GM23338 (cell line): ENCODE measurements at regions not wholly inside any gene's neighbourhood (a gene's known extent, or its start where the extent isn't known, plus 50 kb on each side); places are given as distances from the start of the nearest gene placed in this dataset.
A peak's percentile ranks its signal among the peaks of the same experiment; 100 is the strongest.

Source experiments
- ATAC-seq: fragments of 200-7000 bp; cut with Tn5 transposase; 3 replicates; pipeline ENCODE4 v1.9.1; 2020
- DNase-seq: peaks from one replicate; pipeline ENCODE4 v3.0.0-alpha.2; 2015; ENCODE audit warnings: low spot score
- H2AFZ ChIP-seq: fragments of 200-600 bp; sonication (generic); 2 replicates; pipeline ENCODE4 v1.8.0; 2016; ENCODE audit warnings: antibody characterized with exemption, mild to moderate bottlenecking, moderate library complexity
- H3F3A ChIP-seq: fragments of 200-600 bp; sonication (generic); replicated peaks from 2 replicates; pipeline ENCODE4 v1.8.0; 2017; ENCODE audit warnings: antibody characterized with exemption, mixed run types, low read depth
- H3K27ac ChIP-seq: fragments of 200-600 bp; sonication (generic); 2 replicates; pipeline ENCODE4 v1.6.1; 2016; ENCODE audit warnings: low read depth
- H3K27me3 ChIP-seq: fragments of 200-600 bp; sonication (generic); 2 replicates; pipeline ENCODE4 v1.8.0; 2016; ENCODE audit warnings: mild to moderate bottlenecking, mixed run types, moderate library complexity; ENCODE audit not compliant: insufficient read depth
- H3K36me3 ChIP-seq: fragments of 200-600 bp; sonication (generic); 2 replicates; pipeline ENCODE4 v1.8.0; 2016; ENCODE audit warnings: mild to moderate bottlenecking; ENCODE audit not compliant: insufficient read depth
- H3K4me1 ChIP-seq: fragments of 200-600 bp; sonication (generic); 2 replicates; pipeline ENCODE4 v1.8.0; 2016; ENCODE audit warnings: mild to moderate bottlenecking, moderate library complexity; ENCODE audit not compliant: insufficient read depth
- H3K4me2 ChIP-seq: fragments of 200-600 bp; sonication (generic); 2 replicates; pipeline ENCODE4 v1.7.1; 2017; ENCODE audit warnings: mixed run types
- H3K4me3 ChIP-seq: fragments of 200-600 bp; sonication (generic); 2 replicates; pipeline ENCODE4 v1.6.1; 2016; ENCODE audit warnings: mixed run types
- H3K79me2 ChIP-seq: fragments of 200-600 bp; sonication (generic); replicated peaks from 2 replicates; pipeline ENCODE4 v1.8.0; 2017; ENCODE audit warnings: mild to moderate bottlenecking; ENCODE audit not compliant: insufficient read depth
- H3K9me2 ChIP-seq: fragments of 200-600 bp; sonication (generic); 2 replicates; pipeline ENCODE4 v1.8.0; 2017; ENCODE audit not compliant: insufficient read depth
- H4K20me1 ChIP-seq: fragments of 200-600 bp; sonication (generic); replicated peaks from 2 replicates; pipeline ENCODE4 v1.8.0; 2017; ENCODE audit warnings: mild to moderate bottlenecking; ENCODE audit not compliant: insufficient read depth
- H3K27ac Mint-ChIP-seq: 2 replicates; pipeline ENCODE4 v1.8.0; 2020; ENCODE audit warnings: inconsistent platforms, mild to moderate bottlenecking, moderate library complexity, mixed read lengths
- H3K27me3 Mint-ChIP-seq: 3 replicates; pipeline ENCODE4 v1.8.0; 2022; ENCODE audit warnings: low read depth, mild to moderate bottlenecking, moderate library complexity, mixed read lengths, inconsistent platforms; ENCODE audit not compliant: insufficient read depth, poor library complexity
- H3K36me3 Mint-ChIP-seq: 3 replicates; pipeline ENCODE4 v1.8.0; 2021; ENCODE audit warnings: low read depth, mild to moderate bottlenecking, inconsistent platforms, moderate library complexity, mixed read lengths
- H3K4me1 Mint-ChIP-seq: 3 replicates; pipeline ENCODE4 v1.8.0; 2020; ENCODE audit warnings: mild to moderate bottlenecking, inconsistent platforms, mixed read lengths
- H3K4me3 Mint-ChIP-seq: 3 replicates; pipeline ENCODE4 v1.8.0; 2021; ENCODE audit warnings: moderate library complexity, mild to moderate bottlenecking, inconsistent platforms, mixed read lengths
- H3K9me3 Mint-ChIP-seq: 3 replicates; pipeline ENCODE4 v1.8.0; 2020; ENCODE audit warnings: moderate library complexity, mild to moderate bottlenecking, inconsistent platforms, mixed read lengths
- CREB1 ChIP-seq: fragments of 250-450 bp; sonication (Bioruptor Pico); IDR thresholded peaks from 2 replicates; pipeline ENCODE4 v1.5.0; 2020; ENCODE audit warnings: low read depth, mild to moderate bottlenecking, moderate library complexity
- EZH2 ChIP-seq: fragments of 200-600 bp; sonication (generic); IDR thresholded peaks from one replicate; pipeline ENCODE4 v1.8.0; 2017; ENCODE audit warnings: antibody characterized with exemption, mild to moderate bottlenecking, low read depth; ENCODE audit not compliant: unreplicated experiment
- EZH2phosphoT487 ChIP-seq: fragments of 200-600 bp; sonication (generic); IDR thresholded peaks from one replicate; pipeline ENCODE4 v1.8.1; 2018; ENCODE audit warnings: antibody characterized with exemption; ENCODE audit not compliant: unreplicated experiment
- JUNB ChIP-seq: IDR thresholded peaks from one replicate; pipeline ENCODE4 v1.6.1; 2016; ENCODE audit warnings: antibody characterized with exemption; ENCODE audit not compliant: unreplicated experiment
- NANOG ChIP-seq: IDR thresholded peaks from 2 replicates; pipeline ENCODE4 v1.6.1; 2016; ENCODE audit warnings: antibody characterized with exemption, borderline replicate concordance
- POLR2AphosphoS5 ChIP-seq: IDR thresholded peaks from 2 replicates; pipeline ENCODE4 v1.6.1; 2016; ENCODE audit warnings: antibody characterized with exemption, low read depth
- STAT1 ChIP-seq: IDR thresholded peaks from one replicate; pipeline ENCODE4 v1.6.1; 2016; ENCODE audit warnings: antibody characterized with exemption; ENCODE audit not compliant: unreplicated experiment
- ZNF114 ChIP-seq: fragments of 250-450 bp; sonication (Bioruptor Pico); IDR thresholded peaks from 2 replicates; pipeline ENCODE4 v1.5.0; 2020; ENCODE audit warnings: mild to moderate bottlenecking, moderate library complexity
- ZNF331 ChIP-seq: fragments of 250-450 bp; sonication (Bioruptor Pico); IDR thresholded peaks from 2 replicates; pipeline ENCODE4 v1.5.0; 2020; ENCODE audit warnings: low read depth, mild to moderate bottlenecking, moderate library complexity
- TF ChIP-seq, protein P1 (sequence below): IDR thresholded peaks from one replicate; pipeline ENCODE4 v1.6.1; 2018; ENCODE audit warnings: antibody characterized with exemption; ENCODE audit not compliant: unreplicated experiment
- TF ChIP-seq, protein P2 (sequence below), 2 experiments: fragments of 200-600 bp in 1 of 2; sonication (generic) in 1 of 2; conservative IDR thresholded peaks; 2 replicates each; pipeline versions ENCODE4 v1.5.1 to v1.6.1; 2016 to 2017; ENCODE audit warnings: antibody characterized with exemption in 2 of 2, low read depth in 2 of 2, mild to moderate bottlenecking in 2 of 2, moderate library complexity in 1 of 2
- TF ChIP-seq, protein P3 (sequence below): fragments of 250-450 bp; sonication (Bioruptor Pico); IDR thresholded peaks from 2 replicates; pipeline ENCODE4 v1.5.0; 2020; ENCODE audit warnings: mild to moderate bottlenecking, moderate library complexity
- TF ChIP-seq, protein P4 (sequence below): IDR thresholded peaks from 2 replicates; pipeline ENCODE4 v1.6.1; 2016; ENCODE audit warnings: antibody characterized with exemption

DNA sequence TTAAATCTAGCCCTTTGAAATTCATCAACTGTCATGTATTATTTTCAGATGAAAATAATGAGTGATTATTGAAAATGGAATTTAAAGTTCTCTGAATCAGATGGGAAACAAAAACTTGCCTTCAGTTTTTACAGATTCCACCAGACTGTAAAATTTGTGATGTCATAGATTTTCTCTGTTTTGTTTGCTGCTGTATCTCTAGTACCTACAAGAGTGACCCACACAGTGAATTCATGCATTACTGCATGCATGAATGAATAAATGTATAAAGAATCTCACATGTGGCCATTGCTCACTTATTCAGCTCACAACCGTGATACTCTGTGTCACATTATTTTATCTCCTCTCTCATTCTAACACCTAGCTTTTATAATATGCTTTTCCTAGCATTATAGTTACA is 532.2 kb upstream of the AGA start:
- no peaks in the 10 kb centered on the region for H3K9me2 ChIP-seq
- H3K4me2 ChIP-seq = no peak overlapping the region
- TF ChIP-seq POLR2AphosphoS5 (no peak), STAT1 (no peak), EZH2 (no peak), NANOG (no peak), EZH2phosphoT487 (no peak), CREB1 (no peak), ZNF331 (CRISPR knock-in tag) (no peak), ZNF114 (CRISPR knock-in tag) (no peak), JUNB (no peak)
- TF ChIP-seq, protein P1, sequence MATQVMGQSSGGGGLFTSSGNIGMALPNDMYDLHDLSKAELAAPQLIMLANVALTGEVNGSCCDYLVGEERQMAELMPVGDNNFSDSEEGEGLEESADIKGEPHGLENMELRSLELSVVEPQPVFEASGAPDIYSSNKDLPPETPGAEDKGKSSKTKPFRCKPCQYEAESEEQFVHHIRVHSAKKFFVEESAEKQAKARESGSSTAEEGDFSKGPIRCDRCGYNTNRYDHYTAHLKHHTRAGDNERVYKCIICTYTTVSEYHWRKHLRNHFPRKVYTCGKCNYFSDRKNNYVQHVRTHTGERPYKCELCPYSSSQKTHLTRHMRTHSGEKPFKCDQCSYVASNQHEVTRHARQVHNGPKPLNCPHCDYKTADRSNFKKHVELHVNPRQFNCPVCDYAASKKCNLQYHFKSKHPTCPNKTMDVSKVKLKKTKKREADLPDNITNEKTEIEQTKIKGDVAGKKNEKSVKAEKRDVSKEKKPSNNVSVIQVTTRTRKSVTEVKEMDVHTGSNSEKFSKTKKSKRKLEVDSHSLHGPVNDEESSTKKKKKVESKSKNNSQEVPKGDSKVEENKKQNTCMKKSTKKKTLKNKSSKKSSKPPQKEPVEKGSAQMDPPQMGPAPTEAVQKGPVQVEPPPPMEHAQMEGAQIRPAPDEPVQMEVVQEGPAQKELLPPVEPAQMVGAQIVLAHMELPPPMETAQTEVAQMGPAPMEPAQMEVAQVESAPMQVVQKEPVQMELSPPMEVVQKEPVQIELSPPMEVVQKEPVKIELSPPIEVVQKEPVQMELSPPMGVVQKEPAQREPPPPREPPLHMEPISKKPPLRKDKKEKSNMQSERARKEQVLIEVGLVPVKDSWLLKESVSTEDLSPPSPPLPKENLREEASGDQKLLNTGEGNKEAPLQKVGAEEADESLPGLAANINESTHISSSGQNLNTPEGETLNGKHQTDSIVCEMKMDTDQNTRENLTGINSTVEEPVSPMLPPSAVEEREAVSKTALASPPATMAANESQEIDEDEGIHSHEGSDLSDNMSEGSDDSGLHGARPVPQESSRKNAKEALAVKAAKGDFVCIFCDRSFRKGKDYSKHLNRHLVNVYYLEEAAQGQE = no peak
- TF ChIP-seq, protein P2, sequence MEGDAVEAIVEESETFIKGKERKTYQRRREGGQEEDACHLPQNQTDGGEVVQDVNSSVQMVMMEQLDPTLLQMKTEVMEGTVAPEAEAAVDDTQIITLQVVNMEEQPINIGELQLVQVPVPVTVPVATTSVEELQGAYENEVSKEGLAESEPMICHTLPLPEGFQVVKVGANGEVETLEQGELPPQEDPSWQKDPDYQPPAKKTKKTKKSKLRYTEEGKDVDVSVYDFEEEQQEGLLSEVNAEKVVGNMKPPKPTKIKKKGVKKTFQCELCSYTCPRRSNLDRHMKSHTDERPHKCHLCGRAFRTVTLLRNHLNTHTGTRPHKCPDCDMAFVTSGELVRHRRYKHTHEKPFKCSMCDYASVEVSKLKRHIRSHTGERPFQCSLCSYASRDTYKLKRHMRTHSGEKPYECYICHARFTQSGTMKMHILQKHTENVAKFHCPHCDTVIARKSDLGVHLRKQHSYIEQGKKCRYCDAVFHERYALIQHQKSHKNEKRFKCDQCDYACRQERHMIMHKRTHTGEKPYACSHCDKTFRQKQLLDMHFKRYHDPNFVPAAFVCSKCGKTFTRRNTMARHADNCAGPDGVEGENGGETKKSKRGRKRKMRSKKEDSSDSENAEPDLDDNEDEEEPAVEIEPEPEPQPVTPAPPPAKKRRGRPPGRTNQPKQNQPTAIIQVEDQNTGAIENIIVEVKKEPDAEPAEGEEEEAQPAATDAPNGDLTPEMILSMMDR (conservative IDR thresholded peaks at IDR 0.05; ENCODE audit: low read depth in 2 of 2) = no peak
- TF ChIP-seq, protein P3, sequence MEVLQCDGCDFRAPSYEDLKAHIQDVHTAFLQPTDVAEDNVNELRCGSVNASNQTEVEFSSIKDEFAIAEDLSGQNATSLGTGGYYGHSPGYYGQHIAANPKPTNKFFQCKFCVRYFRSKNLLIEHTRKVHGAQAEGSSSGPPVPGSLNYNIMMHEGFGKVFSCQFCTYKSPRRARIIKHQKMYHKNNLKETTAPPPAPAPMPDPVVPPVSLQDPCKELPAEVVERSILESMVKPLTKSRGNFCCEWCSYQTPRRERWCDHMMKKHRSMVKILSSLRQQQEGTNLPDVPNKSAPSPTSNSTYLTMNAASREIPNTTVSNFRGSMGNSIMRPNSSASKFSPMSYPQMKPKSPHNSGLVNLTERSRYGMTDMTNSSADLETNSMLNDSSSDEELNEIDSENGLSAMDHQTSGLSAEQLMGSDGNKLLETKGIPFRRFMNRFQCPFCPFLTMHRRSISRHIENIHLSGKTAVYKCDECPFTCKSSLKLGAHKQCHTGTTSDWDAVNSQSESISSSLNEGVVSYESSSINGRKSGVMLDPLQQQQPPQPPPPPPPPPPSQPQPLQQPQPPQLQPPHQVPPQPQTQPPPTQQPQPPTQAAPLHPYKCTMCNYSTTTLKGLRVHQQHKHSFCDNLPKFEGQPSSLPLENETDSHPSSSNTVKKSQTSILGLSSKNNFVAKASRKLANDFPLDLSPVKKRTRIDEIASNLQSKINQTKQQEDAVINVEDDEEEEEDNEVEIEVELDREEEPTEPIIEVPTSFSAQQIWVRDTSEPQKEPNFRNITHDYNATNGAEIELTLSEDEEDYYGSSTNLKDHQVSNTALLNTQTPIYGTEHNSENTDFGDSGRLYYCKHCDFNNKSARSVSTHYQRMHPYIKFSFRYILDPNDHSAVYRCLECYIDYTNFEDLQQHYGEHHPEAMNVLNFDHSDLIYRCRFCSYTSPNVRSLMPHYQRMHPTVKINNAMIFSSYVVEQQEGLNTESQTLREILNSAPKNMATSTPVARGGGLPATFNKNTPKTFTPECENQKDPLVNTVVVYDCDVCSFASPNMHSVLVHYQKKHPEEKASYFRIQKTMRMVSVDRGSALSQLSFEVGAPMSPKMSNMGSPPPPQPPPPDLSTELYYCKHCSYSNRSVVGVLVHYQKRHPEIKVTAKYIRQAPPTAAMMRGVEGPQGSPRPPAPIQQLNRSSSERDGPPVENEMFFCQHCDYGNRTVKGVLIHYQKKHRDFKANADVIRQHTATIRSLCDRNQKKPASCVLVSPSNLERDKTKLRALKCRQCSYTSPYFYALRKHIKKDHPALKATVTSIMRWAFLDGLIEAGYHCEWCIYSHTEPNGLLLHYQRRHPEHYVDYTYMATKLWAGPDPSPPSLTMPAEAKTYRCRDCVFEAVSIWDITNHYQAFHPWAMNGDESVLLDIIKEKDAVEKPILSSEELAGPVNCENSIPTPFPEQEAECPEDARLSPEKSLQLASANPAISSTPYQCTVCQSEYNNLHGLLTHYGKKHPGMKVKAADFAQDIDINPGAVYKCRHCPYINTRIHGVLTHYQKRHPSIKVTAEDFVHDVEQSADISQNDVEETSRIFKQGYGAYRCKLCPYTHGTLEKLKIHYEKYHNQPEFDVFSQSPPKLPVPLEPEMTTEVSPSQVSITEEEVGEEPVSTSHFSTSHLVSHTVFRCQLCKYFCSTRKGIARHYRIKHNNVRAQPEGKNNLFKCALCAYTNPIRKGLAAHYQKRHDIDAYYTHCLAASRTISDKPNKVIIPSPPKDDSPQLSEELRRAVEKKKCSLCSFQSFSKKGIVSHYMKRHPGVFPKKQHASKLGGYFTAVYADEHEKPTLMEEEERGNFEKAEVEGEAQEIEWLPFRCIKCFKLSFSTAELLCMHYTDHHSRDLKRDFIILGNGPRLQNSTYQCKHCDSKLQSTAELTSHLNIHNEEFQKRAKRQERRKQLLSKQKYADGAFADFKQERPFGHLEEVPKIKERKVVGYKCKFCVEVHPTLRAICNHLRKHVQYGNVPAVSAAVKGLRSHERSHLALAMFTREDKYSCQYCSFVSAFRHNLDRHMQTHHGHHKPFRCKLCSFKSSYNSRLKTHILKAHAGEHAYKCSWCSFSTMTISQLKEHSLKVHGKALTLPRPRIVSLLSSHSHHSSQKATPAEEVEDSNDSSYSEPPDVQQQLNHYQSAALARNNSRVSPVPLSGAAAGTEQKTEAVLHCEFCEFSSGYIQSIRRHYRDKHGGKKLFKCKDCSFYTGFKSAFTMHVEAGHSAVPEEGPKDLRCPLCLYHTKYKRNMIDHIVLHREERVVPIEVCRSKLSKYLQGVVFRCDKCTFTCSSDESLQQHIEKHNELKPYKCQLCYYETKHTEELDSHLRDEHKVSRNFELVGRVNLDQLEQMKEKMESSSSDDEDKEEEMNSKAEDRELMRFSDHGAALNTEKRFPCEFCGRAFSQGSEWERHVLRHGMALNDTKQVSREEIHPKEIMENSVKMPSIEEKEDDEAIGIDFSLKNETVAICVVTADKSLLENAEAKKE (CRISPR knock-in tag) = no peak
- TF ChIP-seq, protein P4, sequence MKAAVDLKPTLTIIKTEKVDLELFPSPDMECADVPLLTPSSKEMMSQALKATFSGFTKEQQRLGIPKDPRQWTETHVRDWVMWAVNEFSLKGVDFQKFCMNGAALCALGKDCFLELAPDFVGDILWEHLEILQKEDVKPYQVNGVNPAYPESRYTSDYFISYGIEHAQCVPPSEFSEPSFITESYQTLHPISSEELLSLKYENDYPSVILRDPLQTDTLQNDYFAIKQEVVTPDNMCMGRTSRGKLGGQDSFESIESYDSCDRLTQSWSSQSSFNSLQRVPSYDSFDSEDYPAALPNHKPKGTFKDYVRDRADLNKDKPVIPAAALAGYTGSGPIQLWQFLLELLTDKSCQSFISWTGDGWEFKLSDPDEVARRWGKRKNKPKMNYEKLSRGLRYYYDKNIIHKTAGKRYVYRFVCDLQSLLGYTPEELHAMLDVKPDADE = no peak
- H2AFZ ChIP-seq = no peak overlapping the region
- H3K4me3 ChIP-seq = no peak overlapping the region
- Mint-ChIP-seq H3K4me1 (no peaks in the 10 kb centered on the region), H3K36me3 (no peaks in the 10 kb centered on the region), H3K27me3 (no peaks in the 10 kb centered on the region), H3K9me3 (no peaks in the 10 kb centered on the region), H3K27ac (peak overlapping the region; percentile 36; the same call in 1 of the 2 replicates), H3K4me3 (no peak overlapping the region)
- no peaks in the 10 kb centered on the region for H3K27me3 ChIP-seq
- H3K27ac ChIP-seq = no peak overlapping the region
- no peak for ATAC-seq
- no peaks in the 10 kb centered on the region for H4K20me1 ChIP-seq
- no peaks in the 10 kb centered on the region for H3F3A ChIP-seq
- no peaks in the 10 kb centered on the region for H3K79me2 ChIP-seq
- H3K36me3 ChIP-seq = no peaks in the 10 kb centered on the region
- no peak for DNase-seq
- no peaks in the 10 kb centered on the region for H3K4me1 ChIP-seq
